ENCODE measurements at regions not wholly inside any gene's neighbourhood (a gene's known extent, or its start where the extent isn't known, plus 50 kb on each side); places are given as distances from the start of the nearest gene placed in this dataset.

GRCh38 chr5:39867923-39868322 lies 443.1 kb upstream of the DAB2 start:
- no peak overlapping the region for H4K8ac ChIP-seq (replicated peaks; ENCODE audit: insufficient read length, low read depth, low read length)
- H3K79me1 ChIP-seq (ENCODE audit: insufficient read depth, low read depth, low read length, poor library complexity, severe bottlenecking): no peaks in the 10 kb centered on the region
- Mint-ChIP-seq H3K9me3 (peaks cover 19 to 21% of the 10 kb centered on the region in 2 experiments; a peak in 4 of 5 replicates), H3K4me1 (no peaks in the 10 kb centered on the region), H3K36me3 (ENCODE audit: insufficient read depth in 1 of 3, low read depth in 3 of 3) (peaks cover 0 to 18% (median 4%) of the 10 kb centered on the region in 3 experiments; a peak in 5 of 7 replicates), H3K4me3 (no peak overlapping the region), H3K27ac (no peak overlapping the region), H3K27me3 (ENCODE audit: low read depth) (no peaks in the 10 kb centered on the region)
- no peak overlapping the region for H3K18ac ChIP-seq (ENCODE audit: insufficient read length, low read depth, low read length)
- H3K27me3 ChIP-seq (ENCODE audit: insufficient read depth, low read length): no peaks in the 10 kb centered on the region
- no peak overlapping the region for H3T11ph ChIP-seq (ENCODE audit: low read length)
- H3K56ac ChIP-seq (ENCODE audit: insufficient read length, low read depth, low read length): no peak overlapping the region
- H2AK5ac ChIP-seq (ENCODE audit: insufficient read length, low read length): no peak overlapping the region
- TF ChIP-seq CTCF (conservative IDR thresholded peaks at IDR 0.05): no peak
- H2BK5ac ChIP-seq (ENCODE audit: insufficient read length, low read length): no peak overlapping the region
- no peak overlapping the region for H2AFZ ChIP-seq (ENCODE audit: low read length)
- no peaks in the 10 kb centered on the region for H4K20me1 ChIP-seq (ENCODE audit: control insufficient read depth, insufficient read depth, insufficient read length)
- H2BK12ac ChIP-seq (ENCODE audit: insufficient read length, low read depth, low read length): no peak overlapping the region
- no peak overlapping the region for H3K9ac ChIP-seq (ENCODE audit: extremely low read depth, insufficient read length, low read length)
- H3K14ac ChIP-seq (ENCODE audit: insufficient read depth, low read length): no peak overlapping the region
- H4K5ac ChIP-seq (ENCODE audit: insufficient read length, low read depth, low read length): no peak overlapping the region
- no peak overlapping the region for H2BK15ac ChIP-seq (ENCODE audit: low read depth, low read length)
- no peaks in the 10 kb centered on the region for H3K23me2 ChIP-seq (ENCODE audit: insufficient read length, low read depth, low read length, poor library complexity, severe bottlenecking)
- no peak overlapping the region for H4K91ac ChIP-seq (ENCODE audit: insufficient read length, low read depth, low read length)
- no peak overlapping the region for H3K27ac ChIP-seq (ENCODE audit: insufficient read length, low read depth, low read length)
- no peak overlapping the region for H3K23ac ChIP-seq (ENCODE audit: insufficient read length, low read depth, low read length)
- no peak overlapping the region for H2BK120ac ChIP-seq (ENCODE audit: low read depth, low read length, poor library complexity, severe bottlenecking)
- no peaks in the 10 kb centered on the region for H3K79me2 ChIP-seq (ENCODE audit: insufficient read depth, low read length)
- no peak overlapping the region for H3K4ac ChIP-seq (ENCODE audit: low read depth, low read length)
- no peak for DNase-seq
- H3K4me2 ChIP-seq (ENCODE audit: insufficient read depth, insufficient read length, low read length): no peak overlapping the region
- H3K4me1 ChIP-seq (ENCODE audit: insufficient read depth, low read length): no peaks in the 10 kb centered on the region
- no peaks in the 10 kb centered on the region for H3K9me3 ChIP-seq (ENCODE audit: control insufficient read depth, low read depth, low read length)
- no peak overlapping the region for H2BK20ac ChIP-seq (ENCODE audit: low read depth, low read length, poor library complexity, severe bottlenecking)

Measured in H9 (cell line).